ENCODE measurements at regions not wholly inside any gene's neighbourhood (a gene's known extent, or its start where the extent isn't known, plus 50 kb on each side); places are given as distances from the start of the nearest gene placed in this dataset.

GRCh38 chrY:21287769-21288168, 223.4 kb upstream of the RBMY1B start:
- no peaks in the 10 kb centered on the region for H3K9me3 Mint-ChIP-seq
- CTCF ChIA-PET, result no interaction called here
- no peak overlapping the region for H3K27ac Mint-ChIP-seq
- DNase-seq, result no peak
- no peaks in the 10 kb centered on the region for H3K36me3 Mint-ChIP-seq (ENCODE audit: low read depth)
- POLR2A ChIA-PET, result no interaction called here
- H3K27me3 Mint-ChIP-seq, result no peaks in the 10 kb centered on the region
- no peak overlapping the region for H3K4me3 Mint-ChIP-seq
- H3K4me1 Mint-ChIP-seq, result no peaks in the 10 kb centered on the region

- H3K27ac Mint-ChIP-seq, result no peak overlapping the region
- no peaks in the 10 kb centered on the region for H3K9me3 Mint-ChIP-seq
- H3K27me3 Mint-ChIP-seq, result no peaks in the 10 kb centered on the region
- H3K4me1 Mint-ChIP-seq, result no peaks in the 10 kb centered on the region
- POLR2A ChIA-PET, result no interaction called here
- CTCF ChIA-PET, result no interaction called here
- H3K36me3 Mint-ChIP-seq (ENCODE audit: low read depth), result no peaks in the 10 kb centered on the region
- no peak for DNase-seq
- H3K4me3 Mint-ChIP-seq, result no peak overlapping the region
Measured at GRCh38 chrY:21288908-21289307, 222.2 kb upstream of the RBMY1B start.

GRCh38 chrY:21295206-21295605, 215.9 kb upstream of the RBMY1B start:
- no peaks in the 10 kb centered on the region for H3K36me3 Mint-ChIP-seq (ENCODE audit: low read depth)
- peaks cover 5% of the 10 kb centered on the region for H3K9me3 Mint-ChIP-seq
- POLR2A ChIA-PET, result no interaction called here
- no peaks in the 10 kb centered on the region for H3K4me1 Mint-ChIP-seq
- H3K27me3 Mint-ChIP-seq, result no peaks in the 10 kb centered on the region
- CTCF ChIA-PET, result no interaction called here
- H3K27ac Mint-ChIP-seq, result no peak overlapping the region
- H3K4me3 Mint-ChIP-seq, result no peak overlapping the region
- no peak for DNase-seq

- CTCF ChIA-PET, result no interaction called here
- no peak overlapping the region for H3K27ac Mint-ChIP-seq
- POLR2A ChIA-PET, result no interaction called here
- no peaks in the 10 kb centered on the region for H3K36me3 Mint-ChIP-seq (ENCODE audit: low read depth)
- no peaks in the 10 kb centered on the region for H3K4me1 Mint-ChIP-seq
- H3K4me3 Mint-ChIP-seq, result no peak overlapping the region
- no peaks in the 10 kb centered on the region for H3K27me3 Mint-ChIP-seq
- no peak for DNase-seq
- peaks cover 2% of the 10 kb centered on the region for H3K9me3 Mint-ChIP-seq
Measured at GRCh38 chrY:21302278-21302677, 208.9 kb upstream of the RBMY1B start.

- H3K9me3 Mint-ChIP-seq, result no peaks in the 10 kb centered on the region
- POLR2A ChIA-PET, result no interaction called here
Measured at GRCh38 chrY:21315366-21315765, 195.8 kb upstream of the RBMY1B start.

More at GRCh38 chrY:21315366-21315765, 195.8 kb upstream of the RBMY1B start:
- Mint-ChIP-seq H3K36me3 (ENCODE audit: low read depth) (no peaks in the 10 kb centered on the region), H3K4me1 (no peaks in the 10 kb centered on the region), H3K27me3 (no peaks in the 10 kb centered on the region), H3K4me3 (no peak overlapping the region), H3K27ac (no peak overlapping the region)
- CTCF ChIA-PET, result no interaction called here
- no peak for DNase-seq

Data from activated CD4-positive, alpha-beta T cell treated with anti-CD3 and anti-CD28 coated beads, Interleukin-2, amount 10 ng/mL, durations not matched to agents 7 days and 5 days (primary cell).